ENCODE measurements at regions not wholly inside any gene's neighbourhood (a gene's known extent, or its start where the extent isn't known, plus 50 kb on each side); places are given as distances from the start of the nearest gene placed in this dataset.

DNA sequence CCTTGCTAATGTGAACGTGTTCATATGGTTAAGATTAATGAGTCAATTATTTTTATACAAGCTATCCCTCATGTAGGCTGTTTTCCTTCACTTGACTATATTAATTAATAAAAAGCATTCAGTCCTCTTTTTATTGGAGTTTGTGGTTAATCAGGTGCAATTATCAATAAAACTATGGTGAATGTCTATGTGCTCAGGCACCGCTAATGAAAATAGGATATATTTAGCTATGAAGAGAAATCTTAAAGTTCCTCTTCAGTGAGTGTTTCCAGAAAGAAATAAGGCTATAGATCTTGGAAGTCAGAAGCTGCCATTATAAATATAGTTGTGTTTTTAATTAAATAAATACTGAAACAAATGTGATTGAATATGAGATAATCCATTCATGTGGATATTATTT, 422.1 kb downstream of the DMAC1 start:
- Histone ChIP-seq H3K18ac (ENCODE audit: extremely low read depth, low read length) (no peak overlapping the region), H3K4me1 (replicated peaks in 1 of 4; ENCODE audit: control insufficient read depth in 3 of 4, insufficient read depth in 4 of 4, low read length in 3 of 4) (no peaks in the 10 kb centered on the region; a peak in 1 of 7 replicates), H3K23me2 (ENCODE audit: low read depth, low read length) (no peaks in the 10 kb centered on the region), H3K79me2 (ENCODE audit: control insufficient read depth in 1 of 2, insufficient read depth in 2 of 2, low read length in 2 of 2) (no peaks in the 10 kb centered on the region), H2BK12ac (ENCODE audit: low read depth, low read length) (no peak overlapping the region), H2BK15ac (ENCODE audit: low read length) (no peak overlapping the region), H3K27me3 (replicated peaks in 1 of 4; ENCODE audit: control insufficient read depth in 3 of 4, extremely low read depth in 1 of 4, insufficient read depth in 3 of 4, low read length in 3 of 4) (no peaks in the 10 kb centered on the region), H2AFZ (ENCODE audit: low read length) (no peak overlapping the region), H3K9me3 (ENCODE audit: insufficient read depth in 2 of 2, low read depth in 1 of 2, low read length in 1 of 2) (no peaks in the 10 kb centered on the region), H3K23ac (ENCODE audit: insufficient read length) (no peak overlapping the region), H3K79me1 (ENCODE audit: low read depth, low read length) (no peaks in the 10 kb centered on the region), H2BK5ac (ENCODE audit: low read depth, low read length) (no peak overlapping the region), H3K27ac (ENCODE audit: low read depth, low read length) (no peak overlapping the region), H4K8ac (ENCODE audit: extremely low read depth, insufficient read depth, low read length) (no peak overlapping the region), H2BK120ac (replicated peaks; ENCODE audit: low read depth, low read length) (no peak overlapping the region), H4K5ac (ENCODE audit: insufficient read length, low read depth, low read length) (no peak overlapping the region), H3K4me2 (ENCODE audit: insufficient read depth in 1 of 2, low read depth in 2 of 2, low read length in 2 of 2) (no peak overlapping the region), H3K4me3 (ENCODE audit: extremely low read depth in 1 of 4, insufficient read depth in 2 of 4, low read depth in 3 of 4, low read length in 4 of 4) (no peak overlapping the region), H2BK20ac (ENCODE audit: low read length) (no peak overlapping the region), H3K4ac (replicated peaks; ENCODE audit: insufficient read length, low read depth, low read length) (no peak overlapping the region), H4K91ac (replicated peaks; ENCODE audit: insufficient read length, low read length) (no peak overlapping the region), H3K36me3 (ENCODE audit: control insufficient read depth in 2 of 4, insufficient read depth in 4 of 4, low read length in 3 of 4) (no peaks in the 10 kb centered on the region), H3K14ac (ENCODE audit: insufficient read length) (no peak overlapping the region), H3K9ac (replicated peaks in 1 of 4; ENCODE audit: extremely low read depth in 1 of 4, low read depth in 3 of 4, low read length in 3 of 4) (no peak overlapping the region), H3K56ac (replicated peaks; ENCODE audit: insufficient read length, low read depth, low read length) (no peak overlapping the region), H2AK5ac (ENCODE audit: low read depth, low read length) (no peak overlapping the region), H4K20me1 (replicated peaks in 1 of 2; ENCODE audit: control insufficient read depth in 1 of 2, insufficient read depth in 2 of 2, low read length in 2 of 2) (no peaks in the 10 kb centered on the region)
- no peak for TF ChIP-seq MAFK (IDR thresholded peaks at IDR 0.05; ENCODE audit: low read depth, low read length)
- no peak for TF ChIP-seq KDM1A (IDR thresholded peaks at IDR 0.05; ENCODE audit: borderline replicate concordance, low read length)
- TF ChIP-seq SRF (IDR thresholded peaks at IDR 0.05; ENCODE audit: low read depth, low read length) = no peak
- no peak for TF ChIP-seq BACH1 (IDR thresholded peaks at IDR 0.05; ENCODE audit: low read length)
- no peak for TF ChIP-seq GTF2F1 (IDR thresholded peaks at IDR 0.05; ENCODE audit: borderline replicate concordance, low read depth, low read length)
- TF ChIP-seq SIRT6 (IDR thresholded peaks at IDR 0.05; ENCODE audit: low read length) = no peak
- no peak for TF ChIP-seq PHF8 (conservative IDR thresholded peaks at IDR 0.05; ENCODE audit: low read depth, low read length)
- no peak for TF ChIP-seq FOSL1 (IDR thresholded peaks at IDR 0.05; ENCODE audit: insufficient read depth, low read depth, low read length)
- no peak for TF ChIP-seq EGR1 (IDR thresholded peaks at IDR 0.05; ENCODE audit: borderline replicate concordance, low read depth, low read length)
- TF ChIP-seq YY1 (IDR thresholded peaks at IDR 0.05; ENCODE audit: low read depth, low read length) = no peak
- TF ChIP-seq, protein P1, sequence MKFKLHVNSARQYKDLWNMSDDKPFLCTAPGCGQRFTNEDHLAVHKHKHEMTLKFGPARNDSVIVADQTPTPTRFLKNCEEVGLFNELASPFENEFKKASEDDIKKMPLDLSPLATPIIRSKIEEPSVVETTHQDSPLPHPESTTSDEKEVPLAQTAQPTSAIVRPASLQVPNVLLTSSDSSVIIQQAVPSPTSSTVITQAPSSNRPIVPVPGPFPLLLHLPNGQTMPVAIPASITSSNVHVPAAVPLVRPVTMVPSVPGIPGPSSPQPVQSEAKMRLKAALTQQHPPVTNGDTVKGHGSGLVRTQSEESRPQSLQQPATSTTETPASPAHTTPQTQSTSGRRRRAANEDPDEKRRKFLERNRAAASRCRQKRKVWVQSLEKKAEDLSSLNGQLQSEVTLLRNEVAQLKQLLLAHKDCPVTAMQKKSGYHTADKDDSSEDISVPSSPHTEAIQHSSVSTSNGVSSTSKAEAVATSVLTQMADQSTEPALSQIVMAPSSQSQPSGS (IDR thresholded peaks at IDR 0.05; ENCODE audit: low read length) = no peak
- no peak for TF ChIP-seq RNF2 (IDR thresholded peaks at IDR 0.05; ENCODE audit: borderline replicate concordance, low read depth, low read length, missing control alignments, poor library complexity, severe bottlenecking)
- POLR2A ChIA-PET (ENCODE audit: partially characterized antibody) = interaction anchor here (0.7 kb wide), 1 partner anchor 208 kb away, joined by 3 read pairs; no protein-coding TSS in a partner anchor
- FAIRE-seq (no peak), DNase-seq (ENCODE audit: low read depth in 1 of 2, low spot score in 2 of 2) (no peak)
- CTCF ChIA-PET (ENCODE audit: partially characterized antibody) = interaction anchor here (0.6 to 0.9 kb wide), 2 partner anchors 19 to 391 kb away, joined by 3 to 5 read pairs; no protein-coding TSS in a partner anchor
- 97% methylated on average over 2 of the region's 2 CpGs; no CpG with 5 or more reads in 1 of the 2 experiments for WGBS, 2 experiments (ENCODE audit: extremely low coverage in 1 of 2, insufficient coverage in 1 of 2, insufficient read length in 1 of 2, insufficient replicate concordance in 2 of 2, low coverage in 1 of 2, low lambda C conversion rate in 2 of 2, missing lambda C conversion rate in 1 of 2)

Data from H1 (cell line).